OCI-LY3 (cell line): ENCODE measurements at regions not wholly inside any gene's neighbourhood (a gene's known extent, or its start where the extent isn't known, plus 50 kb on each side); places are given as distances from the start of the nearest gene placed in this dataset.

ENCODE experiments used
- CTCF ChIP-seq: fragments of 200-600, 300-600 bp; sonication (generic); IDR thresholded peaks from 2 replicates; pipeline ENCODE4 v1.5.1; 2014; ENCODE audit warnings: antibody characterized with exemption, low read length, low read depth
- EZH2phosphoT487 ChIP-seq: fragments of 200-600 bp; shearing (Covaris generic); IDR thresholded peaks from 2 replicates; pipeline ENCODE4 v1.6.1; 2018; ENCODE audit warnings: antibody characterized with exemption, mixed run types, low read depth

DNA sequence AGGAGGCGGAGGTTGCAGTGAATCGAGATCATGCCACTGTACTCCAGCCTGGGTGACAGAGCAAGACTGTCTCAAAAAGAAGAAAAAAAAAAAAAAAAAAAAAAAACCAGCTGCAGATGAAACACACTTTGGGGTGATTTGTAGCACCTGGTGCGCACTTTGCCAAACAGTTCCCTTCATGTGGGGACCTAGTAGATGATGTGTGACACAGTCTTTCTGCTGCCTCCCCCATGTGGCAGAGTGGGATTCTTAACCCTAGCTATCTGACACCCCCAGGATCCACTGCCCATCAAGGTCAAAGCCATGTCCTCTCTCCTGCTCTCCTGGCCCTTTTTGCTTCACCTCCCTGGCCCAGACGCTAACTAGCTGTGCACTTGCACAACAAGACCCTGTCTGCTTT, 52.1 kb upstream of the PDZD8 start:
- TF ChIP-seq CTCF (no peak), EZH2phosphoT487 (no peak)
